ENCODE measurements at regions not wholly inside any gene's neighbourhood (a gene's known extent, or its start where the extent isn't known, plus 50 kb on each side); places are given as distances from the start of the nearest gene placed in this dataset.
"Not testable (repeated sequence)": the region's sequence is repeated elsewhere in the genome, so short reads cannot be mapped to it uniquely, and the experiment has no call there.

DNA sequence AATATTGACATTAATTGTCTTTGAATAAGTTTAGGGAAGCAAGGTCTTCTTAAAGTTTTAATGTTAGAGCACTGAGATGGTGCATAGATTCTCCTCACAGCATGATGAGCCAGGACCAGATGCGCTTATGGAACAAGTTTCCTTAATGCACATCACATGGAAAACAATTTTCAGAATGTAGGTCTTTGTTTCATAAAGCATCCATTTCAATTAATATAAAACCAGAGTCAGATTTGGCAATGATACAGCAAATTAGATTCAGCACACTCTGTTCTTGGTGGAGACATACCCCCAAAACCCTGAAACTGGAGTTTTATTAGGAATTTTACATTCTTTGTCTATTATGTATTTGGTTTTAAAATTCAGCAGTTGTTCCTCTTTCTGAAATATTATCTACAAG, 402.1 kb upstream of the SEMA6A start:
- DNase-seq = no peak

DNA sequence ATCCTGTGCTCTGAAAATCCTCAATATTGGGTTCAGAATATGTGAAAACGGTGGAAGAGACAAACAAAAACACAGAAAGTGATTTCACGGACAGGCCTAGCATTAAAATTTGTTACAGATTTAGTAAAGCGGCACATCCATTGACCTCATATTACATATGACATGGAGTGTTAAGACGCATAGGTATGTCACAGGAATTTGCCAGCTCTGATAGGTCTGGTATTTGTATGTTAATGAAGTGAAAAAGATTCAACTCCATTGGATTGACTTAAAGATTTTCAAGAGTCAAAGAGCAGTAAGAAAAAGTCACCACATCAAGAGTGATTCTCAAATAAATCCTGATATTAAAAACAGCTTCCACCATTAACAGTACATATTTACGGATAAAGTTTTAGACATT, 396.5 kb upstream of the SEMA6A start:
- DNase-seq = no peak

GRCh38 chr5:116970318-116970717, 395.7 kb upstream of the SEMA6A start:
- DNase-seq = no peak

- no peak for DNase-seq
Observed at GRCh38 chr5:116964438-116964837, 389.8 kb upstream of the SEMA6A start.

GRCh38 chr5:116961021-116961420, 386.4 kb upstream of the SEMA6A start:
- DNase-seq = no peak

DNA sequence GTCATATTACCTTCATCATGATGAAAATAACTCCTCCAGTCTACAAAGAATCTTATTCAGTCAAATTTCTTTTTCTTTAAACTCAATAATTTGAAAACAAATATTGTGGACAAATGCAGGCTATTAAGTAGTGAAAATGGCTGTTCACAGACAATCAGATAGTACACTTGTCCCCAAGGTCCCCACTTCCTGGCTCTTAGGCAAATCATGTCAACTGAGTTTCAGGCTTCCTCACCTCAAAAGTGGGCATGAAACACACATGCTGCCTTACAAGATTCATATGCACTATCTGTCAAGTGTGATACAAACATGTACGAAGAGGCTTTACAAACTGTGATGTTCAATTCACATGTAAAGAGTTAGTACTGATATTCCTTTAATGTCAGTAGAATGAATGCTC, 385.2 kb upstream of the SEMA6A start:
- DNase-seq = no peak

DNA sequence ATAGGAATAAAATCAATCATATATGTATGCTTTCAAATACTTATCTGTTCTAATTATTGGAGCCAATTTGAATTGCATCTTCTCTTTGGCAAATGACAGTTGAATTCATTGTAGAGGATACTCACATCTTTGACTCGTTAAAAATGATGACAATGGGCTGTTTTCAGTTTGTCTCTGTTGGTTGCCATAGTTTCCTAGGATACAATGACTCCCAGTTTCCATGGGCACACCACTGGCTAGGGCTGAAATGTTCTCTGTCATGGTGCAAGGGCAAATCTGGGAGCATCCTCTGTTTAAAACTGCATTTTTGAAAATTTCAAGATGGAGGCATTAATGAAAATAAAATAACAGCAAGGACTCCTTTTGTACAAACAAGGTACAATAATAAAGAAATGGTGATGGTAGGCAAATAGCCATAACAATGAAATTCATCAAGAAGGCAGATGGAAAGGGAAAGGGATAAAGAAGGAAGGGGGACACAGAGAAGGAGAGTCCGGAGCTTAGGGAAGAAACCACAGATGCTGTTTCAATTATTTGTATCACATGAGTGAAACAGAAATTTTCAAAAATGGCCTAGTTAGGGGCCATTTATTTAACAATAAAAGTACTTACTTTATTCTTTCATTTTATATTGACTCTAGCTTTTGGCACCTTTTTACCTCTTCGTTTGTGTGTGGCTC, 378.8 kb upstream of the SEMA6A start:
- no peak for DNase-seq

- DNase-seq = no peak
Observed at GRCh38 chr5:116951219-116951618, 376.6 kb upstream of the SEMA6A start.

GRCh38 chr5:116947691-116948528, 373.3 kb upstream of the SEMA6A start:
- peak; percentile 73 for DNase-seq

DNA sequence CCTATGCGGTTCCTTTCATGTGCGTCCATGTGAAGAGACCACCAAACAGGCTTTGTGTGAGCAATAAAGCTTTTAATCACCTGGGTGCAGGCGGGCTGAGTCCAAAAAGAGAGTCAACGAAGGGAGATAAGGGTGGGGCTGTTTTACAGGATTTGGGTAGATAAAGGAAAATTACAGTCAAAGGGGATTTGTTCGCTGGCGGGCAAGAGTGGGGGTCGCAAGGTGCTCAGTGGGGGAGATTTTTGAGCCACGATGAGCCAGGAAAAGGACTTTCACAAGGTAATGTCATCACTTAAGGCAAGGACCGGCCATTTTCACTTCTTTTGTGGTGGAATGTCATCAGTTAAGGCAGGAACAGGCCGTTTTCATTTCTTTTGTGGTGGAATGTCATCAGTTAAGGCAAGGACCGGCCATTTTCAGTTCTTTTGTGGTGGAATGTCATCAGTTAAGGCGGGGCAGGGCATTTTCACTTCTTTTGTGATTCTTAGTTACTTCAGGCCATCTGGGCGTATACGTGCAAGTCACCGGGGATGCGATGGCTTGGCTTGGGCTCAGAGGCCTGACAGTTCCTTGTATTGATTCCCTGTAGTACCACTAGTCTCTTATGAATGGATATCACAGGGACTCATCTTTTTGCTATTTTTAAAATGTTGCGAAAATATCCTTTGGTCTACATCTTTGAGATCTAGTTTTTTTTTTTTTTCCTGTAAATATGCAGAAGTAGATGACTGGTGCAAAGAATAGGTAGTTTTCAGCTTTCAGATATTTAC, 371.2 kb upstream of the SEMA6A start:
- not testable (repeated sequence) for DNase-seq

DNA sequence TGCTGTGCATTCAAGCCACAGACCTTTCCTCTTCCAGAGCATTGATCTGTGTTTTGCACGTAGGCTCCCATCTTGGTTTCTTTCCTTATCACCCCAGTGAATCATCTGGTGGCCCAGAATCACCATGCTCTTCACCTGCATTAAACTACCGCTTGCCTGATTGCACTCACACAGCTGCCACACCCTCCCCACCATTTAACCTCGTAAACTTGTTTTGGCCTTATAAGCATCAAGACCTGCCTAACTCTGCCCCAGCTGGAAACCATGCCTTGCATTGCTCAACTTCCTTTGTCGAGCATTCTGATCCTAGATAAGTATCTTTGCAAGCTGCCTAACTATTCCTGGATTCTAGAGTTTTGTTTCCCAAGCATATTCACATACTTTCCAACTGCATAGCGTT, 369.6 kb upstream of the SEMA6A start:
- no peak for DNase-seq

DNA sequence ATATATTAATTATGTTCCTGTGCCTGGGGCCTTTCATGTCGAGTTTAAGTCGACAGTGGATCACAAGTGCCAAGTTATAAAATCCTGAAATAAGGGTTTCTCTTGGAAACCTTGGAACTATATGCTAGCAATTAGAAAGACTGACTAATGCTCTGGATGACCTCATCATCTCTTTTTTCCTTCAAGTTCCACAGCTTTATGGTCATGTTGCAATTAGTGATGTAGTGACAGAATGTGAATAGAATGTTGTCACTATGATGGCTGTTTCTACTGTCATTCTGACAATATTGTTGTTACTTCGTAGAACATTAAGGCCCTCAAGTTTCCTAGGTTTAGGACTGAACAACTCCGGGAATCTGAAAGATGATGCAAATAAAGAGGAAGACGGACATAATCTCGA, 368.0 kb upstream of the SEMA6A start:
- no peak for DNase-seq

GRCh38 chr5:116939641-116940040, 365.0 kb upstream of the SEMA6A start:
- DNase-seq = no peak

GRCh38 chr5:116938488-116938887, 363.9 kb upstream of the SEMA6A start:
- no peak for DNase-seq

GRCh38 chr5:116935561-116936162, 361.0 kb upstream of the SEMA6A start:
- no peak for DNase-seq

- DNase-seq = no peak
Observed at GRCh38 chr5:116930616-116931015, 356.0 kb upstream of the SEMA6A start.

- DNase-seq = no peak
Observed at GRCh38 chr5:116923344-116923743, 348.7 kb upstream of the SEMA6A start.

GRCh38 chr5:116922532-116922931, 347.9 kb upstream of the SEMA6A start:
- DNase-seq = no peak

GRCh38 chr5:116914869-116915504, 340.4 kb upstream of the SEMA6A start:
- DNase-seq = no peak

DNA sequence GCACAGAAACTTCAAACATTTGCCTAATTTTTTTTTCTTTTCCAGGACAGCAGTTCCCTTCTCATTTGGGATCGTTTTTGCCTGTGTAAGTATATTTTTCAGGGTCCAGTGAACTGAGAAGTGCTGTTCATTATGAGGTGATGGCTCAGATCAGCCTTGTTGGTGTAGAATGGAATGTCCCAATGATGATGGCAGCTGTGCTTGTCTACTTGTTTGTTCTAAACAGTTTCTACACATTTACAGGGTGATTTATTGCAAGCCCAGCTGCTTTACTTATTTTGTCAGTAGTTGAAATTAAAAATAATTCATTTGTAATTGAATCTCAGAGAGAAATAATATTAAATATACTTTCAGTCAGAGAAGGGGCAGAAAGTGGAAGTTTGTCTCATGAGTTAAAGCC, 337.6 kb upstream of the SEMA6A start:
- no peak for DNase-seq

GRCh38 chr5:116911074-116911473, 336.5 kb upstream of the SEMA6A start:
- no peak for DNase-seq

DNA sequence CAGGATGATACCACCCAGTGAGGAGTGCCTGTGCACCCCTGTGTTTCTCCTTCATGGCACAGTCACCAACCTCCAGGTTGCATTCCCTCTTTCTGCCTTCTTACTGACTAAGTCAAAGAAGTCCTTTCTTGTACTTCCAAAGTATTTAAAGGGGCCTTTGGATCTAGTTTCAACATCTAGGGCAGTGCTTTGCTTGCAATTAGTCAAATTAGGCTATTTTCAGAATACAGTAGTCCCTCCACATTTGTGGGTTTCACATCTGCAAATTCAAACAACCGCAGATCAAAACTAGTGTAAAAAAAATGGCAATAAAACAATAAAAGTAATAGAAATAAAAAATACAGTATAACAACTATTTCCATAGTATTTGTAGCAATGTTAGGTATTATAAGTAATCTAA, 333.9 kb upstream of the SEMA6A start:
- DNase-seq = no peak

- no peak for DNase-seq
Observed at GRCh38 chr5:116905885-116906284, 331.3 kb upstream of the SEMA6A start.
